SK-N-SH treated with all-trans-retinoic acid at 6 μM for 48 hours (cell line): ENCODE measurements at regions not wholly inside any gene's neighbourhood (a gene's known extent, or its start where the extent isn't known, plus 50 kb on each side); places are given as distances from the start of the nearest gene placed in this dataset.

ENCODE experiments used
- ATAC-seq: fragments of 200-7000 bp; cut with Tn5 transposase; 3 replicates; pipeline ENCODE4 v1.9.1; 2020; ENCODE audit warnings: mild to moderate bottlenecking, moderate library complexity
- ARNTL ChIP-seq: fragments of 450-650 bp; formaldehyde crosslinking; IDR thresholded peaks from 2 replicates; pipeline ENCODE4 v1.5.0; 2020; ENCODE audit warnings: low read depth, mild to moderate bottlenecking, moderate library complexity, borderline replicate concordance
- BACH2 ChIP-seq: fragments of 250-450 bp; sonication (Bioruptor Pico); IDR thresholded peaks from 2 replicates; pipeline ENCODE4 v1.9.0; 2021; ENCODE audit warnings: mild to moderate bottlenecking, borderline replicate concordance
- CREB5 ChIP-seq: fragments of 250-450 bp; sonication (Bioruptor Pico); IDR thresholded peaks from 2 replicates; pipeline ENCODE4 v1.5.1; 2020; ENCODE audit warnings: low read depth, mild to moderate bottlenecking, moderate library complexity
- CSDC2 ChIP-seq: fragments of 250-450 bp; sonication (Bioruptor Pico); IDR thresholded peaks from 2 replicates; pipeline ENCODE4 v1.5.0; 2020; ENCODE audit warnings: mild to moderate bottlenecking, moderate library complexity
- ESRRG ChIP-seq: fragments of 250-450 bp; sonication (Bioruptor Pico); IDR thresholded peaks from 2 replicates; pipeline ENCODE4 v1.6.1; 2021; ENCODE audit warnings: mild to moderate bottlenecking
- GLIS3 ChIP-seq: fragments of 250-450 bp; sonication (Bioruptor Pico); IDR thresholded peaks from 2 replicates; pipeline ENCODE4 v1.5.0; 2020; ENCODE audit warnings: mild to moderate bottlenecking, moderate library complexity
- ISL1 ChIP-seq: fragments of 250-450 bp; sonication (Bioruptor Pico); IDR thresholded peaks from 2 replicates; pipeline ENCODE4 v2.1.2; 2022; ENCODE audit warnings: mild to moderate bottlenecking, moderate library complexity
- OSR1 ChIP-seq: fragments of 250-450 bp; sonication (Bioruptor Pico); IDR thresholded peaks from 2 replicates; pipeline ENCODE4 v1.8.0; 2022; ENCODE audit warnings: moderate library complexity, mild to moderate bottlenecking, inconsistent platforms
- PATZ1 ChIP-seq: fragments of 250-450 bp; sonication (Bioruptor Pico); IDR thresholded peaks from 2 replicates; pipeline ENCODE4 v1.8.0; 2020; ENCODE audit warnings: mild to moderate bottlenecking, moderate library complexity, borderline replicate concordance
- POU6F1 ChIP-seq: fragments of 250-450 bp; sonication (Bioruptor Pico); IDR thresholded peaks from 2 replicates; pipeline ENCODE4 v1.8.0; 2021; ENCODE audit warnings: low read depth, mild to moderate bottlenecking, moderate library complexity, borderline replicate concordance
- PPARA ChIP-seq: fragments of 250-450 bp; sonication (Bioruptor Pico); IDR thresholded peaks from 2 replicates; pipeline ENCODE4 v1.5.0; 2020; ENCODE audit warnings: mild to moderate bottlenecking, borderline replicate concordance
- RARB ChIP-seq: fragments of 250-450 bp; sonication (Bioruptor Pico); IDR thresholded peaks from 2 replicates; pipeline ENCODE4 v1.8.0; 2021; ENCODE audit warnings: mild to moderate bottlenecking, moderate library complexity
- SNAI2 ChIP-seq: fragments of 250-450 bp; sonication (Bioruptor Pico); IDR thresholded peaks from 2 replicates; pipeline ENCODE4 v1.5.0; 2020; ENCODE audit warnings: mild to moderate bottlenecking, moderate library complexity
- TCF4 ChIP-seq: fragments of 250-450 bp; sonication (Bioruptor Pico); IDR thresholded peaks from 2 replicates; pipeline ENCODE4 v1.8.0; 2021; ENCODE audit warnings: mild to moderate bottlenecking, moderate library complexity, borderline replicate concordance
- TOX ChIP-seq: fragments of 250-450 bp; sonication (Bioruptor Pico); IDR thresholded peaks from 2 replicates; pipeline ENCODE4 v1.8.0; 2021; ENCODE audit warnings: mild to moderate bottlenecking, moderate library complexity, borderline replicate concordance
- TSHZ2 ChIP-seq: fragments of 250-450 bp; sonication (Bioruptor Pico); IDR thresholded peaks from 2 replicates; pipeline ENCODE4 v1.5.0; 2020; ENCODE audit warnings: mild to moderate bottlenecking, moderate library complexity
- ZC3H10 ChIP-seq: fragments of 250-450 bp; sonication (Bioruptor Pico); IDR thresholded peaks from 2 replicates; pipeline ENCODE4 v1.5.1; 2021; ENCODE audit warnings: mild to moderate bottlenecking, moderate library complexity
- ZFP3 ChIP-seq: fragments of 250-450 bp; sonication (Bioruptor Pico); IDR thresholded peaks from 2 replicates; pipeline ENCODE4 v1.5.0; 2020; ENCODE audit warnings: mild to moderate bottlenecking, moderate library complexity
- ZFP30 ChIP-seq: fragments of 450-650 bp; formaldehyde crosslinking; IDR thresholded peaks from 2 replicates; pipeline ENCODE4 v1.5.0; 2022; ENCODE audit warnings: mild to moderate bottlenecking, moderate library complexity
- ZNF565 ChIP-seq: fragments of 450-650 bp; formaldehyde crosslinking; conservative IDR thresholded peaks from 2 replicates; pipeline ENCODE4 v1.5.0; 2020; ENCODE audit warnings: low read depth, mild to moderate bottlenecking, moderate library complexity
- ZNF70 ChIP-seq: fragments of 450-650 bp; formaldehyde crosslinking; IDR thresholded peaks from 2 replicates; pipeline ENCODE4 v1.5.0; 2020; ENCODE audit warnings: mild to moderate bottlenecking, moderate library complexity
- ZNF8 ChIP-seq: fragments of 450-650 bp; formaldehyde crosslinking; IDR thresholded peaks from 2 replicates; pipeline ENCODE4 v1.5.0; 2020; ENCODE audit warnings: mild to moderate bottlenecking, moderate library complexity

GRCh38 chr10:120996456-120997034, 145.4 kb downstream of the WDR11 start (continued):
- TF ChIP-seq RARB (CRISPR knock-in tag) (no peak), GLIS3 (no peak), TSHZ2 (CRISPR knock-in tag) (no peak)

- ATAC-seq = no peak
- TF ChIP-seq PPARA (no peak), ISL1 (CRISPR knock-in tag) (no peak), CSDC2 (no peak), ZNF8 (no peak), TCF4 (no peak), POU6F1 (CRISPR knock-in tag) (no peak), BACH2 (CRISPR knock-in tag) (no peak), TOX (no peak), ZFP3 (CRISPR knock-in tag) (no peak), PATZ1 (CRISPR knock-in tag) (no peak), ZNF565 (no peak), ESRRG (no peak), SNAI2 (CRISPR knock-in tag) (no peak), ZC3H10 (no peak), GLIS3 (no peak), ZNF70 (CRISPR knock-in tag) (no peak), CREB5 (no peak)
- TF ChIP-seq, all 23 proteins: peak for 0
Observed at GRCh38 chr10:120997313-120997712, 146.2 kb downstream of the WDR11 start.

- no peak for ATAC-seq
- TF ChIP-seq BACH2 (CRISPR knock-in tag) = no peak
- no peak for TF ChIP-seq ZFP3 (CRISPR knock-in tag)
- no peak for TF ChIP-seq PPARA
- no peak for TF ChIP-seq ZNF565
- no peak for TF ChIP-seq ISL1 (CRISPR knock-in tag)
- TF ChIP-seq ZNF70 (CRISPR knock-in tag) = no peak
- no peak for TF ChIP-seq SNAI2 (CRISPR knock-in tag)
- TF ChIP-seq TOX = no peak
- TF ChIP-seq ZC3H10 = no peak
- TF ChIP-seq ZNF8 = no peak
- no peak for TF ChIP-seq RARB (CRISPR knock-in tag)
- TF ChIP-seq TCF4 = no peak
- TF ChIP-seq ZFP30 (CRISPR knock-in tag) = no peak
- TF ChIP-seq ARNTL (CRISPR knock-in tag) = no peak
- TF ChIP-seq GLIS3 = no peak
- no peak for TF ChIP-seq OSR1
- no peak for TF ChIP-seq PATZ1 (CRISPR knock-in tag)
- TF ChIP-seq CSDC2 = no peak
- no peak for TF ChIP-seq CREB5
- no peak for TF ChIP-seq POU6F1 (CRISPR knock-in tag)
Observed at GRCh38 chr10:120997756-120998155, 146.6 kb downstream of the WDR11 start.
